ENCODE measurements at regions not wholly inside any gene's neighbourhood (a gene's known extent, or its start where the extent isn't known, plus 50 kb on each side); places are given as distances from the start of the nearest gene placed in this dataset.

DNA sequence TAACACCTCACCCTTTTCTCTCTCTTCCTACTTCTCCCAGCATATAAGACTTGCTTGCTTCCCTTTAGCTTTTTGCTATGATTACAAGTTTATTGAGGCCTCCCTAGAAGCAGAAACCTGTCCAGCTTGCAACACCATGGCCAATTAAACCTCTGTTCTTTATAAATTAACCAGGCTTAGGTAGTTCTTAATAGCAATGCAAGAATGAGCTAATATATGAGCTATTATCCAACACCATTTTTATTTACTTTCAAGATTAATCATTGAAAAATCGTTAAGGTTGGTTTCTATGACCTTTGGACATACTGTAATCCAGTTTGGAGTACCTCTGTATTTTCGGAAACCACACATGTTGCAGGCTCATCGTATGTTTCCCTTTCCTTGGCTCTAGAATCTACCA, 643.1 kb downstream of the ZPLD1 start:
- no peak overlapping the region for H3K27ac ChIP-seq (replicated peaks)
- no peak overlapping the region for H3K4me3 ChIP-seq (replicated peaks; ENCODE audit: insufficient read depth, low read length)
- no peak for DNase-seq (ENCODE audit: low read depth in 1 of 2, low spot score in 1 of 2)
- TF ChIP-seq GABPA (IDR thresholded peaks at IDR 0.05; ENCODE audit: low read depth): no peak
- TF ChIP-seq, protein P1, sequence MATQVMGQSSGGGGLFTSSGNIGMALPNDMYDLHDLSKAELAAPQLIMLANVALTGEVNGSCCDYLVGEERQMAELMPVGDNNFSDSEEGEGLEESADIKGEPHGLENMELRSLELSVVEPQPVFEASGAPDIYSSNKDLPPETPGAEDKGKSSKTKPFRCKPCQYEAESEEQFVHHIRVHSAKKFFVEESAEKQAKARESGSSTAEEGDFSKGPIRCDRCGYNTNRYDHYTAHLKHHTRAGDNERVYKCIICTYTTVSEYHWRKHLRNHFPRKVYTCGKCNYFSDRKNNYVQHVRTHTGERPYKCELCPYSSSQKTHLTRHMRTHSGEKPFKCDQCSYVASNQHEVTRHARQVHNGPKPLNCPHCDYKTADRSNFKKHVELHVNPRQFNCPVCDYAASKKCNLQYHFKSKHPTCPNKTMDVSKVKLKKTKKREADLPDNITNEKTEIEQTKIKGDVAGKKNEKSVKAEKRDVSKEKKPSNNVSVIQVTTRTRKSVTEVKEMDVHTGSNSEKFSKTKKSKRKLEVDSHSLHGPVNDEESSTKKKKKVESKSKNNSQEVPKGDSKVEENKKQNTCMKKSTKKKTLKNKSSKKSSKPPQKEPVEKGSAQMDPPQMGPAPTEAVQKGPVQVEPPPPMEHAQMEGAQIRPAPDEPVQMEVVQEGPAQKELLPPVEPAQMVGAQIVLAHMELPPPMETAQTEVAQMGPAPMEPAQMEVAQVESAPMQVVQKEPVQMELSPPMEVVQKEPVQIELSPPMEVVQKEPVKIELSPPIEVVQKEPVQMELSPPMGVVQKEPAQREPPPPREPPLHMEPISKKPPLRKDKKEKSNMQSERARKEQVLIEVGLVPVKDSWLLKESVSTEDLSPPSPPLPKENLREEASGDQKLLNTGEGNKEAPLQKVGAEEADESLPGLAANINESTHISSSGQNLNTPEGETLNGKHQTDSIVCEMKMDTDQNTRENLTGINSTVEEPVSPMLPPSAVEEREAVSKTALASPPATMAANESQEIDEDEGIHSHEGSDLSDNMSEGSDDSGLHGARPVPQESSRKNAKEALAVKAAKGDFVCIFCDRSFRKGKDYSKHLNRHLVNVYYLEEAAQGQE (IDR thresholded peaks at IDR 0.05; ENCODE audit: insufficient replicate concordance, low read depth): no peak
- TF ChIP-seq, protein P2, sequence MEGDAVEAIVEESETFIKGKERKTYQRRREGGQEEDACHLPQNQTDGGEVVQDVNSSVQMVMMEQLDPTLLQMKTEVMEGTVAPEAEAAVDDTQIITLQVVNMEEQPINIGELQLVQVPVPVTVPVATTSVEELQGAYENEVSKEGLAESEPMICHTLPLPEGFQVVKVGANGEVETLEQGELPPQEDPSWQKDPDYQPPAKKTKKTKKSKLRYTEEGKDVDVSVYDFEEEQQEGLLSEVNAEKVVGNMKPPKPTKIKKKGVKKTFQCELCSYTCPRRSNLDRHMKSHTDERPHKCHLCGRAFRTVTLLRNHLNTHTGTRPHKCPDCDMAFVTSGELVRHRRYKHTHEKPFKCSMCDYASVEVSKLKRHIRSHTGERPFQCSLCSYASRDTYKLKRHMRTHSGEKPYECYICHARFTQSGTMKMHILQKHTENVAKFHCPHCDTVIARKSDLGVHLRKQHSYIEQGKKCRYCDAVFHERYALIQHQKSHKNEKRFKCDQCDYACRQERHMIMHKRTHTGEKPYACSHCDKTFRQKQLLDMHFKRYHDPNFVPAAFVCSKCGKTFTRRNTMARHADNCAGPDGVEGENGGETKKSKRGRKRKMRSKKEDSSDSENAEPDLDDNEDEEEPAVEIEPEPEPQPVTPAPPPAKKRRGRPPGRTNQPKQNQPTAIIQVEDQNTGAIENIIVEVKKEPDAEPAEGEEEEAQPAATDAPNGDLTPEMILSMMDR (IDR thresholded peaks at IDR 0.05; ENCODE audit: insufficient read depth, low read length): no peak
- no peak for TF ChIP-seq SPI1 (IDR thresholded peaks at IDR 0.05; ENCODE audit: borderline replicate concordance, low read depth)
- no peak for TF ChIP-seq POLR2AphosphoS5 (IDR thresholded peaks at IDR 0.05; ENCODE audit: low read depth)
- no peaks in the 10 kb centered on the region for H3K27me3 ChIP-seq (ENCODE audit: insufficient read depth, poor library complexity, severe bottlenecking)

DNA sequence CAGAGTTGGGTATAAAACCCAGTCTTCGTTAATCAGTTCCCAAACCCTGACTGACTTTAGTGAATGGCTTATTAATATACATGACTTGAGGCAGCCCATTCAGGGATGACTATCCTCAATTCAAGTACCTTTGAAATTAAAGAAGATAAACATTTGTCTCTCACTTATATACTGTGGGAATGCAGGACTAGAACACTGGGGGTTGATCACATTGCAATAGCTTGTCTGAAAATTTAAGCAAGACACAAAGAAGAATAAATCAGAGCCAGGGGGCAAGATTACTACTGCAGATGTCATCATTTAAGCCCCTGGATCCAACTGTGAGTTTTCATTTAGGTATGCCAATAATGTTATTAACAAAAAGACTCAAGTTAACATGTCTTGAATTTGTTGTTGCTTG, 647.7 kb downstream of the ZPLD1 start:
- TF ChIP-seq SPI1 (IDR thresholded peaks at IDR 0.05; ENCODE audit: borderline replicate concordance, low read depth): no peak
- TF ChIP-seq GABPA (IDR thresholded peaks at IDR 0.05; ENCODE audit: low read depth): no peak
- TF ChIP-seq, protein P2 (IDR thresholded peaks at IDR 0.05; ENCODE audit: insufficient read depth, low read length): no peak
- TF ChIP-seq POLR2AphosphoS5 (IDR thresholded peaks at IDR 0.05; ENCODE audit: low read depth): no peak
- TF ChIP-seq, protein P1 (IDR thresholded peaks at IDR 0.05; ENCODE audit: insufficient replicate concordance, low read depth): no peak
- no peaks in the 10 kb centered on the region for H3K27me3 ChIP-seq (ENCODE audit: insufficient read depth, poor library complexity, severe bottlenecking)
- H3K27ac ChIP-seq (replicated peaks): no peak overlapping the region

DNA sequence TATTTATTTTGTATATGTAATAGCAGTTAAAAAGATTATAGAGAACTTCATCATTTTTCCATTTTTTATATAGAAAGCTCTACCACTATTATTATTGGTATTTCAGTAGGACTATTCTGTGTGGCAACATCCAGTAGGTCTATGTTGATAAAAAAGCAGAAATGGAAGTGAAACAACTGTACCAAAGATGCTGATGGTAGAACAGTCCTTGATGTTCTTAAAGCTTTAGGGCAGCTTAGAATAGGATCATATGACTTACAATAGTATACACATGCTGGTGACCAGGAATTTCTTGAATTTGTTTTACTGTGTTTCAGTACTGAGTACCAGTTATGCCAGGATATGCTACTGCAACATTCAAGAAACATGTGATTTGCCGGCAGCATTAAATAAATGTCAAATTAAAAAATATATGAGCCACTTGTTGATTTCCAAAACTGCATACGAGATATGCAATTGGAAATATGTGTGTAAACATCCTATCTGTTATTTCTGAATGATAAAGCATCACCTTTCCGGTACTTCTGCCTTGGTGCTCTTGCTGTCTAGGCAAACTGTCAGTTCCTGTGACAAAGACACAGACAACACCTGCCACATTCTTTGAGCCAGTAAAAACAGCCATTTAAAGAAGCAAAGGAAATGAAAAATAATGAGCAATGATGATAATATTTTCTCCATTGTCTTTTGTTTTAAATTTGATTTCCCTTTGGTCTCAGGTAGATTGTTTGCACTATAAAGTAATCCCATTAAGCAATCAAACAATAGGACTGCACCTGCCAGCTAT, 649.2 kb downstream of the ZPLD1 start:
- Histone ChIP-seq H3K27ac (replicated peaks) (no peak overlapping the region), H3K27me3 (ENCODE audit: insufficient read depth, poor library complexity, severe bottlenecking) (no peaks in the 10 kb centered on the region), H3K4me3 (replicated peaks; ENCODE audit: insufficient read depth, low read length) (no peak overlapping the region)
- DNase-seq (ENCODE audit: low read depth in 1 of 2, low spot score in 1 of 2): no peak
- TF ChIP-seq, protein P2 (IDR thresholded peaks at IDR 0.05; ENCODE audit: insufficient read depth, low read length): no peak
- TF ChIP-seq POLR2AphosphoS5 (IDR thresholded peaks at IDR 0.05; ENCODE audit: low read depth) (no peak), GABPA (IDR thresholded peaks at IDR 0.05; ENCODE audit: low read depth) (no peak), SPI1 (IDR thresholded peaks at IDR 0.05; ENCODE audit: borderline replicate concordance, low read depth) (no peak)
- TF ChIP-seq, protein P1 (IDR thresholded peaks at IDR 0.05; ENCODE audit: insufficient replicate concordance, low read depth): no peak

More for the DNA sequence above, 647.7 kb downstream of the ZPLD1 start:
- DNase-seq (ENCODE audit: low read depth in 1 of 2, low spot score in 1 of 2): no peak
- H3K4me3 ChIP-seq (replicated peaks; ENCODE audit: insufficient read depth, low read length): no peak overlapping the region

Measured in HL-60 (cell line).